DMS153 (cell line): ENCODE measurements at regions not wholly inside any gene's neighbourhood (a gene's known extent, or its start where the extent isn't known, plus 50 kb on each side); places are given as distances from the start of the nearest gene placed in this dataset.
"Not testable (repeated sequence)": the region's sequence is repeated elsewhere in the genome, so short reads cannot be mapped to it uniquely, and the experiment has no call there.

ENCODE experiments used
- DNase-seq: peaks from one replicate; lab custom pipeline; 2025; lab: John Stamatoyannopoulos, UW

GRCh38 chr18:71079606-71080005, 790.8 kb downstream of the SOCS6 start:
- no peak for DNase-seq

GRCh38 chr18:71077451-71077850, 788.6 kb downstream of the SOCS6 start:
- no peak for DNase-seq

GRCh38 chr18:71075147-71075546, 786.3 kb downstream of the SOCS6 start:
- no peak for DNase-seq

GRCh38 chr18:71068338-71068737, 779.5 kb downstream of the SOCS6 start:
- DNase-seq = no peak

- DNase-seq = no peak
Measured at GRCh38 chr18:71049893-71050292, 761.0 kb downstream of the SOCS6 start.

- DNase-seq = no peak
Measured at GRCh38 chr18:71047882-71048281, 759.0 kb downstream of the SOCS6 start.

- no peak for DNase-seq
Measured at GRCh38 chr18:71045331-71046065, 756.7 kb downstream of the SOCS6 start.

GRCh38 chr18:71040161-71040560, 751.3 kb downstream of the SOCS6 start:
- DNase-seq = no peak

GRCh38 chr18:71038196-71038595, 749.4 kb downstream of the SOCS6 start:
- no peak for DNase-seq

GRCh38 chr18:71036783-71037182, 747.9 kb downstream of the SOCS6 start:
- no peak for DNase-seq

- DNase-seq = not testable (repeated sequence)
Measured at GRCh38 chr18:71031296-71032191, 742.7 kb downstream of the SOCS6 start.

- DNase-seq = not testable (repeated sequence)
Measured at GRCh38 chr18:71030085-71030484, 741.2 kb downstream of the SOCS6 start.

- DNase-seq = no peak
Measured at GRCh38 chr18:71028285-71028762, 739.5 kb downstream of the SOCS6 start.

- no peak for DNase-seq
Measured at GRCh38 chr18:71027531-71027930, 738.7 kb downstream of the SOCS6 start.

- DNase-seq = no peak
Measured at GRCh38 chr18:71025505-71026225, 736.8 kb downstream of the SOCS6 start.

- no peak for DNase-seq
Measured at GRCh38 chr18:71022389-71022788, 733.5 kb downstream of the SOCS6 start.

- DNase-seq = no peak
Measured at GRCh38 chr18:71021030-71021362, 732.2 kb downstream of the SOCS6 start.

GRCh38 chr18:71020342-71021029, 731.6 kb downstream of the SOCS6 start:
- DNase-seq = no peak

GRCh38 chr18:71018816-71019215, 730.0 kb downstream of the SOCS6 start:
- no peak for DNase-seq

GRCh38 chr18:71012789-71013188, 723.9 kb downstream of the SOCS6 start:
- DNase-seq = no peak

- DNase-seq = no peak
Measured at GRCh38 chr18:71011389-71011788, 722.5 kb downstream of the SOCS6 start.

- no peak for DNase-seq
Measured at GRCh38 chr18:71008257-71008656, 719.4 kb downstream of the SOCS6 start.
